Smooth muscle cell (in vitro differentiated cells): ENCODE measurements at regions not wholly inside any gene's neighbourhood (a gene's known extent, or its start where the extent isn't known, plus 50 kb on each side); places are given as distances from the start of the nearest gene placed in this dataset.

Source experiments
- DNase-seq: peaks from one replicate; lab custom pipeline; 2025; ENCODE audit not compliant: unreplicated experiment; lab: John Stamatoyannopoulos, UW
- H2AFZ ChIP-seq: fragments of 200-600 bp; sonication (generic); 2 replicates; pipeline ENCODE4 v1.6.0; 2016; ENCODE audit warnings: antibody characterized with exemption, low read depth, mild to moderate bottlenecking
- H3F3A ChIP-seq: fragments of 200-600 bp; sonication (generic); 2 replicates; pipeline ENCODE4 v1.6.0; 2017; ENCODE audit warnings: antibody characterized with exemption, low read depth
- H3K27ac ChIP-seq: fragments of 200-600 bp; sonication (generic); 2 replicates; pipeline ENCODE4 v1.5.1; 2016; ENCODE audit warnings: low read depth, mild to moderate bottlenecking
- H3K27me3 ChIP-seq: fragments of 200-600 bp; sonication (generic); 2 replicates; pipeline ENCODE4 v1.6.1; 2016; ENCODE audit warnings: low read depth, mild to moderate bottlenecking
- H3K36me3 ChIP-seq: fragments of 200-600 bp; sonication (generic); 2 replicates; pipeline ENCODE4 v1.5.1; 2016; ENCODE audit warnings: low read depth
- H3K4me1 ChIP-seq: fragments of 200-600 bp; sonication (generic); 2 replicates; pipeline ENCODE4 v1.5.1; 2016; ENCODE audit warnings: low read depth
- H3K4me2 ChIP-seq: fragments of 200-600 bp; sonication (generic); 2 replicates; pipeline ENCODE4 v1.6.0; 2016; ENCODE audit warnings: mild to moderate bottlenecking
- H3K4me3 ChIP-seq: fragments of 200-600 bp; sonication (generic); 2 replicates; pipeline ENCODE4 v1.5.1; 2016; ENCODE audit warnings: mild to moderate bottlenecking
- H3K79me2 ChIP-seq: fragments of 200-600 bp; sonication (generic); 2 replicates; pipeline ENCODE4 v1.6.0; 2016; ENCODE audit warnings: low read depth, mild to moderate bottlenecking
- H3K9ac ChIP-seq: fragments of 200-600 bp; sonication (generic); 2 replicates; pipeline ENCODE4 v1.6.0; 2016; ENCODE audit warnings: low read depth
- H3K9me3 ChIP-seq: fragments of 200-600 bp; sonication (generic); replicated peaks from 2 replicates; pipeline ENCODE4 v1.5.1; 2016; ENCODE audit warnings: low read depth
- H4K20me1 ChIP-seq: fragments of 200-600 bp; sonication (generic); 2 replicates; pipeline ENCODE4 v1.6.0; 2016; ENCODE audit warnings: low read depth
- WGBS: methylation state at CpG from one replicate; pipeline ENCODE4 v1.1.7; 2016; ENCODE audit warnings: low lambda C conversion rate; 5-methylcytosine and 5-hydroxymethylcytosine counted together
- TF ChIP-seq, protein P1 (sequence below): fragments of 200-600 bp; sonication (generic); IDR thresholded peaks from 2 replicates; pipeline ENCODE4 v1.5.1; 2017; ENCODE audit warnings: borderline replicate concordance, mild to moderate bottlenecking, antibody characterized with exemption; ENCODE audit not compliant: insufficient read depth, poor library complexity, severe bottlenecking

DNA sequence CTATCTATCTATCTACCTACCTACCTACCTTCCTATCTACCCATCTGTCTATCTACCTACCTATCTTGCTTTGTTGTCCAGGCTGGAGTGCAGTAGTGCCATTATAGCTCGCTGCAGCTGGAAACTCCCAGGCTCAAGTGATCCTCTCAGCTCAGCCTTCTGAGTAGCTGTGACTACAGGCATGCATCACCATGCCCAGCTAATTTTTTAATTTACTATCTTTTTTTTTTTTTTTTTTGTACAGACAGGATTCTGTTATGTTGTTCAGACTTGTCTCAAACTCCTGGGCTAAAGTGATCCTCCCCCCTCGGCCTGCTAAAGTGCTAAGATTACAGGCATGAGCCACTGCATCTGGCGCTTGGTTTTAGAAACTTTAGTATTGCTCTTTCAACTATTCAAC, 762.4 kb downstream of the SLC6A15 start:
- TF ChIP-seq, protein P1, sequence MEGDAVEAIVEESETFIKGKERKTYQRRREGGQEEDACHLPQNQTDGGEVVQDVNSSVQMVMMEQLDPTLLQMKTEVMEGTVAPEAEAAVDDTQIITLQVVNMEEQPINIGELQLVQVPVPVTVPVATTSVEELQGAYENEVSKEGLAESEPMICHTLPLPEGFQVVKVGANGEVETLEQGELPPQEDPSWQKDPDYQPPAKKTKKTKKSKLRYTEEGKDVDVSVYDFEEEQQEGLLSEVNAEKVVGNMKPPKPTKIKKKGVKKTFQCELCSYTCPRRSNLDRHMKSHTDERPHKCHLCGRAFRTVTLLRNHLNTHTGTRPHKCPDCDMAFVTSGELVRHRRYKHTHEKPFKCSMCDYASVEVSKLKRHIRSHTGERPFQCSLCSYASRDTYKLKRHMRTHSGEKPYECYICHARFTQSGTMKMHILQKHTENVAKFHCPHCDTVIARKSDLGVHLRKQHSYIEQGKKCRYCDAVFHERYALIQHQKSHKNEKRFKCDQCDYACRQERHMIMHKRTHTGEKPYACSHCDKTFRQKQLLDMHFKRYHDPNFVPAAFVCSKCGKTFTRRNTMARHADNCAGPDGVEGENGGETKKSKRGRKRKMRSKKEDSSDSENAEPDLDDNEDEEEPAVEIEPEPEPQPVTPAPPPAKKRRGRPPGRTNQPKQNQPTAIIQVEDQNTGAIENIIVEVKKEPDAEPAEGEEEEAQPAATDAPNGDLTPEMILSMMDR, result no peak

DNA sequence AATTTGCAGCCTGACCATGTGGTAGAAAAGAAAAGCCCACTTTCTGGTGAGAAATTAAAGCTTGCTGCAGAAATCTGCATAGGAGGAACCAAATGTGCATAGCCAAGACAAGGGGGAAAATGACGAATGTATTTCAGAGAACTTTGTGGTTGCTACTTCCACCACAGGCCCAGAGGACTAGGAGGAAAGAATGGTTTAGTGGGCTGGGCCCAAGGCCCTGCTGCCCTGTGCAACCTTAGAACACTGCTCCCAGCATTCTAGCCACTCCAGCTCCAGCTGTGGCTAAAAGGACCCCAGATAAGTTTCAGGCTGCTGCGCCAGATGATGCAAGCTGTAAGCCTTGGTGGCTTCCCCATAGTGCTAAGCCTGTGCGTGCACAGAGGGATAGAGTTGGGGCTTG, 764.3 kb downstream of the SLC6A15 start:
- TF ChIP-seq, protein P1, result no peak
- Histone ChIP-seq H3K4me1 (no peaks in the 10 kb centered on the region), H3K27me3 (no peaks in the 10 kb centered on the region), H4K20me1 (no peaks in the 10 kb centered on the region), H3K27ac (no peak overlapping the region), H3K4me2 (no peak overlapping the region), H3F3A (no peaks in the 10 kb centered on the region), H3K9ac (no peak overlapping the region), H2AFZ (no peak overlapping the region), H3K36me3 (no peaks in the 10 kb centered on the region), H3K79me2 (no peaks in the 10 kb centered on the region), H3K4me3 (no peak overlapping the region), H3K9me3 (no peaks in the 10 kb centered on the region)
- DNase-seq, result no peak
- WGBS, result 96% methylated on average over 3 of the region's 3 CpGs

More for the DNA sequence above, 762.4 kb downstream of the SLC6A15 start:
- Histone ChIP-seq H3K79me2 (no peaks in the 10 kb centered on the region), H4K20me1 (no peaks in the 10 kb centered on the region), H3K36me3 (no peaks in the 10 kb centered on the region), H3F3A (no peaks in the 10 kb centered on the region), H3K4me3 (no peak overlapping the region), H3K9ac (no peak overlapping the region), H3K27me3 (no peaks in the 10 kb centered on the region), H3K9me3 (no peaks in the 10 kb centered on the region), H3K4me1 (no peaks in the 10 kb centered on the region), H3K27ac (no peak overlapping the region), H2AFZ (peak overlapping the region; percentile 37), H3K4me2 (no peak overlapping the region)
- WGBS, result 48% methylated on average over 3 of the region's 3 CpGs
- DNase-seq, result no peak

DNA sequence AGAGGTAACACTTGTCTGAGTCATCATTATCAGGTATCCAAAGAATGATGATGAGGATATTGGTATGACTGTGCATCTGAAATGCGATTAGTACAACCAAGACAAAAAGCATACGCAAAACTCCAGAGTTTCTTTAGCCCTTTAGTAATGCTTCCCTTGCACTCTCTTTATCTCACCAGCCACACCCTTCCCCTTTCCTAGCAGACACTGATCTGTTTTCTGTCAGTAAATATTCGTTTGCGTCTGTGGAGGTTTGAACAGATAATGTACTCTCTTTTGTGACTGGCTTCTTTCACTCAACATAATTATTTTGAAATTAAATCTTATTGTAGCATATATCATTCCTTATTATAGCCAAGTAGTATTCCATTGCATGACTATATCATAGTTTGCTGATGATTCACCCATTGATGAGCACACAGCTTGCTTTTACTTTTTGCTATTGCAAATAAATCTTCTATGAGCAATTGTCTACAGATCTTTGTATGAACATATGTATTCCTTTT, 775.7 kb downstream of the SLC6A15 start:
- Histone ChIP-seq H3K27ac (peak overlapping the region; percentile 58), H4K20me1 (no peaks in the 10 kb centered on the region), H3K9me3 (no peaks in the 10 kb centered on the region), H3K36me3 (no peaks in the 10 kb centered on the region), H3K79me2 (no peaks in the 10 kb centered on the region), H3K9ac (no peak overlapping the region), H3K27me3 (no peaks in the 10 kb centered on the region), H3K4me3 (no peak overlapping the region), H3F3A (no peaks in the 10 kb centered on the region), H3K4me1 (no peaks in the 10 kb centered on the region), H2AFZ (no peak overlapping the region), H3K4me2 (peak overlapping the region; percentile 16)
- WGBS, result 19% methylated on average over 4 of the region's 4 CpGs
- TF ChIP-seq, protein P1, result no peak
- DNase-seq, result no peak

DNA sequence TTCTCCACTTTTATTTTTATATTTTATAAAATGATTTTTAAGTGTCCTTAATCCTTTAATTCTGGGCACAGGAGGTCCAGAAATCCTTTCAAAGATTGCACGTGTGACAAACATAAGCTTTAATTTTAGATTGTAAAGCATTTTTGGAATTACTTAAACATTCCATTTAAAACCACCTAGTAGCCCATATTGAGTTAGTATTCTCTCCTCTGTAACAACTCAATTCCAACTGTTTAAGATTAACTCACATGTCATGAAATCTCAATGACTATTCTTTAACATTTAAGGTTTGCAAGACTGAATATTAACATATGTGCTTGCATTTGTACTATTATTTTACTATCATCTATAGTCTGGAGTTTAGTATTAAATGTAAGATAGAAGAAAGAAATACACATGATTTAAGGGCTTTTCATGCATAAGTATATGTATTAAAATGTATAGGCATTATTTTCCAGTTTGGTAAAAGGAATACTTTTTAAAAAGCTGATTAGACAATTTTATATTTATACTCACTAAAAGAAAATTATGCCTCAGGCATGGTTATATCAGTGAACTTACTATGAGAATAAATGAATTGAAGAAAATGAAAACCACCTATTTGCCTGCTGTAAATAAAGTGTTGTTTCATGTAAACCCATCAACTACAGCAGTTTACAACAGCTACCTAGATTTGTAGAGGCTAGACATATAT, 776.9 kb downstream of the SLC6A15 start:
- DNase-seq, result no peak
- Histone ChIP-seq H4K20me1 (no peaks in the 10 kb centered on the region), H3K27ac (peak overlapping the region; percentile 58), H3K9ac (no peak overlapping the region), H2AFZ (no peak overlapping the region), H3K27me3 (no peaks in the 10 kb centered on the region), H3K4me3 (no peak overlapping the region), H3K4me1 (no peaks in the 10 kb centered on the region), H3K4me2 (no peak overlapping the region), H3F3A (no peaks in the 10 kb centered on the region), H3K36me3 (no peaks in the 10 kb centered on the region), H3K9me3 (no peaks in the 10 kb centered on the region), H3K79me2 (no peaks in the 10 kb centered on the region)
- TF ChIP-seq, protein P1, result no peak
- 44% methylated on average over 1 of the region's 1 CpG for WGBS
